ENCODE measurements at regions not wholly inside any gene's neighbourhood (a gene's known extent, or its start where the extent isn't known, plus 50 kb on each side); places are given as distances from the start of the nearest gene placed in this dataset.

DNA sequence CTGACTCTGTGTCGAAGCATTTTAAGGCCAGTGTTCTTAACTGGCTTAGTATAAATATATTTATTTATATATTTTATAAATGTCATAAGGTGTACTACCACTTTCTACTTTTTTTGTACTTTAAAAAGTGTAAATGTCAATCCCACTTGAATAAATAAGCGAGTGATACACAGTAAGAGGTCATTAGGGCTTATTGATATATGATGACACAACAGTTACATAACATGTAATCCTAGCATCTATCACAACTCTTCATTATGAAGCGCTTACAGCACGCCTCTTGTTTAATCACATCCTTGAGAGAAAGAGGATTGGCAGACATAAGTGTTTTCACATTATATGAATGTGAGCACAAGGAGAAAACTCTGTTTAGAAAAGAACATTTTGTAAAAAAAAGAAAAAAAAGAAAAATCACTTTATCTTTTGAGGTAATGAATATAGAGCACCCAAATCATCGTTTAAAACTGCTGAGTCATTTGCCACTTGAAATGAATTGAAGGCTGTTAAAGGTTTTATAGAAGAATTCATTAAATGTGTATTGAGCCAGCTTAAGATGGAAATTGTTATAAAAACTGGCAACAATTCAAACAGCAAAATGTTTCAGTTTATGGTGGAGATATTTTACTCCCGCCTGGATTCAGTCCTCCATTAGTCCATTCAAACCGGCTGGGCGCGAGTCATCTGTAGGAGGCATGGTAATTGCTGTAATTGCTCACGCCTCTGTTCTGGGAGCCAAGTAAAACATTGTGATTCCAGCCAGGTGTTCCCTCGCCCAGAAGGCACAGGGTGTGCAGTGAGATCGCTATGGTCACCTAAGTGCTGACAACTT is 627.3 kb upstream of the KIRREL3 start:
- peak; percentile 90 for DNase-seq

DNA sequence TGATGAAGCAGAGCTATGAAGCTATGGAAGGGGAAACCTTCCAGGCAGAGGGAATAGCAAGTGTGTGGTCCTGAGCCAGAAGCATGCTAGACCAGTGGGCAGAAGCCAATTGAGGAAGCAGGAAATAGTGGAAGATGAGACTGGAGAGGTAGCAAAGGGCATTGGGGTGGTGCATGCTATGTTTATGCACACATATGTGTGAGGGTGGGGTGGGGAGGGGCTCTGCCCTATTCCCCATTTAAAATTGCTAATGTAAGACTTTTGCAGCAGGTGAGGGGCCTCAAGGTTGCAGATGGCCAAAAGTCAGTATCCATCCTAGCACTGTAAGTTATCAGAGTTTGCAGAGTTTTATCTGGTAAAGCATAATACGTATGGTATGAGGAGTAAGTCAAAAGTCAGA is 626.6 kb upstream of the KIRREL3 start:
- DNase-seq = peak; percentile 77

DNA sequence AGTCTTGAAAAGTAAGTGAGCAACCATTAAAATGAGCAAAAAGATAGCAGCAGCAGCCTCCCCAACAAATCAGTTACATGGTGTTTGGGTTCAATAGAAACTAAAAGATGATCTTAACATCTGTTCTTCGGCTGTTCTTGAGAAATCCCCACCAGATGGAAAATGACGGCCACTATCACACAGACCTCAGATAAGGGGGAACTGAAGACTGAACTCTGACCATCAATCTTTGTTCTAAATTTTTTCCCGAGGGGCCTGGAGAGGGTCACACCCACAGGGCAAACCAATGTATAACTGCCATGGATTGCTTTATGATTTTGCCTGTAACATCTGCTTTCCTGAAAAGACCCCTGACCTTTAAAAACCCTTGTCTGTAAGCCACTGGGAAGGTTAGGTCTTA is 624.8 kb upstream of the KIRREL3 start:
- no peak for DNase-seq

DNA sequence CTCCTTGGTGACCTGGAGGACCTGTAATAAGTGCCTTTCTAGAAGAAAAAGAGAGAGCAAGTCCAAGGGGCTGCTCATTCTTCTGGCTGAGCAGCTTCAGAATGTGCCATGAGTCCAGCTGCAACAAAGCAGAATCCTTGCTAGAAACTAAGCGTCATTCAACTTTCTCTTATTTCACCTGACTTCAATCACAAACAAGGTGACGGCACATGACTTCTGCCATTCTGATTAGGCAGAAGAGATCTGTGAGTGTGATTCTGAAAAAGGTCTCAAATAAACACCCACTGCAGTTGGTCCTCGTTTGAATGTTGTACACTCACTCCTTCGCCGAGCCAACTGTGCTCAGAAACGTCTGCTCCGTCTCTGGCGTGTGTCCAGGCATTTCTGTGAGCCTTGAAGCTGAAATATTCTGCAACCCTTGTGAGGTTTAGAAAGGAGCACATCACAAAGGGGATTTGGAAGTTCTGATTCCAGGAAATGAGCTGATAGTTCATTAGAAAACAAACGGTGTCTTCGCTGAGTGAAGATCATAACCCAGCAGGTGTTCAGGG is 623.8 kb upstream of the KIRREL3 start:
- peak; percentile 51 for DNase-seq

DNA sequence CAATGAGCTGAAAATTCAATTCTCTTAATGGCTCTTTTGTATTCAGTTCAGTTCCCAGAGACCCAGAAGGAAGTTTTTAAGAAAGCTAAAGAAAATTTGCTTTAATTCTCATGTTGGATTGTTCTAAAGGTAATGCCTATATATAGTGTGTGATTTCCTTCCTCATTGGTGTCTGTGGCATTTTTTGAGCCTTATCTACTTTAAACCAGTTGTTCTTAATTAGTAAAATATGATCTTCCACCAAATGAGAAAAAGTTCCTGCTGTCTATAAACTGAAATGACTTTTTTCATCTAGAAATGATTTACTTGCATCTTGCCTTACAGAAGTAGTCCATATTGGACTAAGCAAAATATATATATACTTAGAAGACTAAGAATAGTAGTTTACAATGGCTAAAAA is 622.1 kb upstream of the KIRREL3 start:
- DNase-seq = no peak

DNA sequence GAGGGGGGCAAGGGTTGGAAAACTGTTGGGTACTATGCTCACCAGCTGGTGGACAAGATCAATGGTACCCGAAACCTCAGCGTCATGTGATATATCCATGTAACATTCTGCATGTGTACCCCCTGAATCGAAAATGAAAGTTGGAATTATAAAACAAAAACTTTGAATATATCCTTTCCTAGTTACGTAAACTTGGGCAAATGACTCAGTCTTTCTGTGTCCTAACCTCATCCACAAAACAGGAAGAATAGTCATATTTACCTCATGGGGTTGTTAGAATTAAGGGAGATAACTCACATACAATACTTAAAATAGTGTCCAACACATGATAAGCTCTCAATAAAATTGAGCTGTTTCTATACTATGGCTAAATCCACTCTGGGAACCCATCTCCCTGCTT is 620.1 kb upstream of the KIRREL3 start:
- DNase-seq = no peak

DNA sequence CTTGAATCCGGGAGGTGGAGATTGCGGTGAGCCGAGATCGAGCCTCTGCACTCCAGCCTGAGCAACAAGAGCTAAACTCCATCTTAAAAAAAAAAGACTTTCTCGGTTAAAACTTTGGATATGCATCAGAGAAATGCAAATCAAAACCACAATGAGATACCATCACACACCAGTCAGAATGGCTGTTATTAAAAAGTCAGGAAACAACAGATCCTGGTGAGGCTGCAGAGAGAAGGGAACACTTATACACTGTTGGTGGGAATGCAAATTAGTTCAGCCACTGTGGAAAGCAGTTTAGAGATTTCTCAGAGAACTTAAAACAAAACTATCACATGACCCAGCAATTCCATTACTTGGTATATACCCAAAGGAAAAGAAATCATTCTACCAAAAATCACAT is 619.4 kb upstream of the KIRREL3 start:
- no peak for DNase-seq

DNA sequence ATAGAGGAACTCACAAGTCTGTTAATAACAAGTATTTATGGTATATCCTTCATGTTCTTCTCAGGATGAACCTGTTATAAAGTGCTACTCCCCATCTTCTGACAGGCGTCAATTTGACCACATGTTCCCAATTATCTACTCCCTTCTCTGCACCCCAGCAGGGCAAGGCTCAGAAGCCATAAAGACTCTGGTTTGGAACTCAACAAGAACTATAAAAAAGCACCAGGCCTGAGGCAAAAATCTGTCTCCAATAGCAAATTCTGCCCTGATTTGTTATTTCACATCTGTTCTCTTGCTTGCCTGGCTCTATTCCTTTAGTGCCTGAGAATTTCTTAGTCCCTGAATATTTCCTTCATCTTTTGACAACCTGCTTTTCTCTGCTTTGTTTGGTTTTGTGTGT is 618.2 kb upstream of the KIRREL3 start:
- no peak for DNase-seq

DNA sequence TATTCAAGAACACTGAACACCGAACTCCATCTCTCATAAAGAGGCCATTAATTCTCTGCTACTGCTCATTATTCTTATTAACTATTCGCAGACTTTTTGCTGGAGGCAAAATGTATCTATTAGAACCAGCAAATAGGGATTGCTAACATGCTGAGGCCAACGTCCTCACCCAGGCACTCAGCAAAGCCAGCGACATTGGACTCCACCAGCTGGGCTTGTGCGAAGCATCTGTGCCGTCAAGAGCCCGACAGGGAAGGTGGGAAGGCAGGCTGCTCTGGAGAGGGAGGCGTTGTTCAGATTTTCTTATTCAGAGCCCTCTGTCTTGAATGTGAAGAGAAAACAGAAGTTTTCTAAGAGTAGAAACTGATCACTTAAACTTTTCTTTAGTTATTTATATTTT is 615.6 kb upstream of the KIRREL3 start:
- no peak for DNase-seq

DNA sequence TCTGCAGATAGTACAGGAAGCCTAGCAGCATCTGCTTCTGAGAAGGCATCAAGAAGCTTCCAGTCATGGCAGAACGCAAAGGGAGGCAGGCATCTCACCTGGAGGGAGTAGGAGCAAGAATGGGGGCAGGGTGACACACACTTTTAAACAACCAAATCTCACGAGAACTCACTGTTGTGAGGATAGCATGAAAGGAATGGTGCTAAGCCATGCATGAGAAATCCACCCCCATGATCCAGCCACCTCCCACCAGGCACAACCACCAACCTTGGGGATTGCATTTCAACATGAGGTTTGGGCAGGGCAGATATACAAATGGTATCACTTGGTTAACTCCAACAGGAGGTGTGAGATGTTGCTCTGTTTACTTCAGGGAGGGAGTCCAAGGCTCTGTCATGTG is 612.0 kb upstream of the KIRREL3 start:
- DNase-seq = no peak

DNA sequence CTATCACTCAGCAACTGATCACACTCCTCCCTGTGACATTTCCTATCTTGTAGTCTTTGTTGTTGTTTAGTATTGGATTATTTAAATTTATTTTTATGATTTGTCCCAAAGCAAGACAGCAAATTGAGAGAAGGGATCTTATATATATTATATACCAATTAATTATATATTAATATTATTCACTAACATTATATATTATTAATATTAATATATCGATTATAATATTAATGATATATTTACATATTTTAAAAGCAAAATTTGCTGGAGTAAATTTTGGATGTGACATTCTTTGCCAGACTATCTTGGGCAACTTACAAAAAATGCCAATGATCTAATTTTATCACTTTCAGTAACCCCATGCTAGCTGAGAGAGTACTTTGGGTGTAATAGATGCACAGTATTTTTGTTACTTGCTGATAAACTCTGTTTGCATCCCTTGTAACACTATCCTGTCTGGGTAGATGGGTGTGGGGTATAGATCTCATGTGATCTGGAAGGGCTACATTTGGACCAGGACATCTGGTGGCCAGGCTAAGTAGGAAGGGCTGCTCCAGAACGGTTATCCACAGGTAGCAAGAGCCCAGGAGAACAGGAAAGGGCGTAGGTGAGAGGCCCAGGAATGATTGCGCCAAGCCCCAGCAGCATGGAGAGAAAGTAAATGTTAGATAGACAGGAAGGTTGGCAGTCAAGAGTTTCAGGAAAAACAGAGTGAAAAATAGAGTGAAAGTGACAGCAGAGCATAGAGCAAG is 608.6 kb upstream of the KIRREL3 start:
- DNase-seq = no peak

DNA sequence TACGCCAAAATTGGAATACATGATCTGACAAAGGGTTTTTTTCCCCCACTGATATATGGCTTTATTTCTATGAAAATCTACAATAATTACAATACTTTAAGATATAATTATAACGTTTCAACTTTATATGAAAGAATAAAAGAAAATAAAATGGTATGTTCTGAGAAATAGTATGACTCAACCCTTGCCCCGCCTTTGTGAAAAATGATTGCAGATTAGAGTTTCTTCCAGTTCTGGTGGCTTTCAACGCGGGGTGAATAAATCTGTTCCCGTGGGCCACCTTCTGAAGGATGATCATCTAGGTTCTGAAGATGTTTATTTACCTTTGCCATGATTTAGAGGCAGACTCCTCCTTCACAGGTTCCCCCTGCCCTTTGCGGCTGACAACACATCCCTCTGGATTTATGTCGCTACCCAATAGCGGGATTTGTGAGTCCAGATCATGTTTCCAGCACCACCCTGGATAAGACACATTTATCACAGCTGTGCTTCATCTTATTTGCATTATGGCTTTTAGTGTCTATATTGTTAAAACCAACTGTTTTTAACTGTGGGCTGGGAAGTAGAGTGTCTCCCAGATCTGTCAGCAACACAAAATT is 607.0 kb upstream of the KIRREL3 start:
- no peak for DNase-seq

DNA sequence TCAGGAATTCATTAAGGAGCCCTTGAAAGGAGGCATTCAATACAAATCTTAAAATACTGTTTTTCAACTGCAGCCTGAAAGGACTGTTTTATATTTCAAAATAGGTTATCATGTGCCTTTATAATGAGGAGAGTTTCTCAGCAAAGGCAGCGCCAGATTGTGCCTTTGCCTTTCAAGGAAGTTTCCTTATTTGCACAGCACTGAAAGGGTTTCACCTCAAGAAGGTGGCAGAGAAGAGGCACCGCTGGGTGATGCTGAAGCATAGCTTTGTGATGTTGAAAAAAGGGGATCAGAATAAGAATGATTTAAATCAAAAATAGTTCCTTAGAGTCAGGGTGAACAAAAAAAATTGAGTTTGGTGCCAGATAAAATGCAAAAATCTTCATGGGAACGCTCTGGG is 601.0 kb upstream of the KIRREL3 start:
- no peak for DNase-seq

DNA sequence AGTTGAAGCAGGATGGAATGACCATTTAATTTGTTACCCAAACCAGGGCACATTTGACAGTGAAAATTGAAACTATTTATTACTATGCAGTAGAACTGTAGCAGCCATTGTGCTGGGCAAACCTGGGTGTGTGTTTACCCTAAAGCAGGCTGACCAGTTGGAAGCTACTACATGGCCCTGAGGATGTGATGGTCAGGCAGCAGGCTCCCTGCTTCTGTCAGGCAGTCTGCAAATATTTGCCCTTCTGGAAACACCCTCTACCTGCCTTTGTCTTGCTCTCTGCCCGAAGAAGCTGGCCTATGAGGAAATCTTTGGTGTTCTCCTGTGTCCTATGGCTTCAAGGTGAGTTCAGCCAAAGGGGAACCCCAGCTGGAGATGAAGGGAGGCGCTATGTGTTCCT is 600.1 kb upstream of the KIRREL3 start:
- DNase-seq = no peak

DNA sequence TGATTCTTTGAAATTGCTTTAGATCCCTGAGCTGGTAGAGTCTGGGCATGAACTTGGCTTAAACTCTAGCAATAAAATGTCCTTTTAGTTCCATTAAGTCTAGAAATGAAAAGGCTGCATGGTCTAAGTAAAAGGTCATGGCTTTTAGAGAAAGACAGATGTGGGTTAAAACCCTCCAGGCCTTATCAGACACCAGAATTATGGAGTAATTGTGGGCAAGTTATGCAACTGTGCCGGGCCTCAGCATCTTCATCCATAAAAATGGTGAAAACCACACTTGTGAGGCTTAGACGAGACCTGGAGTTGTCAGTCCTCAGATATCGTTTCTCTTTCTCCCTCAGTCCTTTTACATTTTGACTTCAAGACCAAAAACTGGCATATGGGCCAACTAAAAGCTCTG is 597.9 kb upstream of the KIRREL3 start:
- no peak for DNase-seq

DNA sequence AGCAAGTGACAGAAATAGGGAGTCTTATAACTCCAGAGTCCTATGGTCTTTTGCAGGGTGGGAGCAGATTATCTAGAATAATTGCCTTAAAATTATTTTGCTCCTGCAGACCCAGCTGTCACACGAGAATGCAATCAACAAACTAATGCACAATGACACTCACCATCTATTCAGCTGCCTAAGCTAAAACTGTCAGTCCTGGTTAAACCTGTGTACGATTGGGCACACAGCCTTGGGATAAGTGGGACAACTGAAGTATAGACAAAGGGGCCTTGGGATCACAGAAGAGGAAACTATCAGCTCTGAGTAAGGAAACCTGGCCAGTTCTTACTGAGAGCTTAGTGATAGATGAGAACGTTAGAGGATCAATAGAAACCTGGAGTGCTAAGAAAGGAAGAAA is 595.9 kb upstream of the KIRREL3 start:
- DNase-seq = no peak

DNA sequence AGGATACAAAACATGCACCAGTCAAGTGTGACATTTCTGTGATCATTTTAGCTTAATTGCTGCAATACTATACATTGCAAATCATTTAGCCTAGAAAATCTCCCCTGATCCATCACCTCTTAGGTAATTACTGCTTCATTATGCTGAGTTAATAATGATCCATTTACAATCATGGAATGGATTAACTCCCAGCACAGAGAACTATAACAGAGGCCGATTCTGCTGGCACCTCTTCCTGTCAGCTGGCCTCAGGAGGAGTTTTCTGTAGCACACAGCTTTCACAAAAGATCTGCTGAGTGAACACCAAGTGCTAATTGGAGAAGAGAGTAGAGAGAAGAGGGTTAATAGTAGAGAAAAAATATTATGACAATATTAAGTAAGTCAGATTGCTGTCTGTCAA is 591.8 kb upstream of the KIRREL3 start:
- no peak for DNase-seq

DNA sequence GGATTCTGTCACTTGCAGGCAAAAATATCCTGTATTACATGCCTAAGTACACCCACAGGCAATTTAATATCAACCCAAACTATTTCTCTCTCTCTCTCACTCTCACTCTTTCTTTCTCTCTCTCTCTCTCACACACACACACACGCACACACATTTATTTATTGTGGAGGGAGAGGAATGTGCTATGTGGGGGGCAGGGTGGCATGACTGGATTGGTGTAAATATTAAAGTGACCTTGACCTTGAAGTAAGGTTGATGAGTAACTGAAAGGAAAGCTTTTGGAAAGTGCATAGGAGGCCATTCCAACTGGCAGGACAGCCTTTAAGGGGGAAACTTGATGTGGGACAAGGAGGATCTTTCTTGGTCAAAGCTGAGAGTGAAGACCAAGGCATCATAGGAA is 589.7 kb upstream of the KIRREL3 start:
- no peak for DNase-seq

DNA sequence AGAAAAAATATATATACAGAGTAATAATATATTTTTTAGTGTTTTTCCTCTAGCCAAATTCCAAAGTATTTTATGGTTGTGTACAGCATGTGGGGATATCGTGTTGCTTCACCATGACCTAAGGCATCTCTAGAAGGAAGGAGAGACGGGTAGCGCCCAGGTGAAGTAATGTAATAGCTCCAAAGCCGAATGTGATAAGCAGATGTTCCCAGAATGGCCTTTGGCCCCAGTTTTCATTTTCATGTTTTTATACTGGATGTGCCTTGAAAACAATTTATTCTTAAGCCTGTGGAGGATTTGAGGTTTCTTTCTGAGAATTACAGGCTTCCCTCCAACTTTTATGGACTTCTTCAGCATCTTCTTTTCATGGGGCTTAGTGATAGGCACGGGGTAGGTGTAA is 587.9 kb upstream of the KIRREL3 start:
- no peak for DNase-seq

DNA sequence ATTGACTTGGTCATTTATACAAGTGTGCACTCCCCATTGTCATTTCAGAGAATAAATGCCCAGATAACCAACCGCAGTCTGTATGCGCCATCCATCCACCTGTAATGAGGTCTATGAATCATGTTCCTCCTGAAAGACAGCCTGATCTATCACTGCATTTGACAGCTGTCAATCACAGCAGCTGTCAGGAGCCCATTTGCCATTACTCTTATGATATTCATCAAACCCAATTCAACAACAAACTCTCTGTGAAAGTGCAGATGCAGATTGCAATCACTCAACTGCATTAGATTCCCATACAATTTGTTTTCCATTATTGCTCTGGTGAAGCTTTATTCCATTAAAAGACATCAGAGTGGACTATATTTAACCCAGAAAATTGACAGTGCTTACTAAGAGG is 586.9 kb upstream of the KIRREL3 start:
- DNase-seq = no peak

DNA sequence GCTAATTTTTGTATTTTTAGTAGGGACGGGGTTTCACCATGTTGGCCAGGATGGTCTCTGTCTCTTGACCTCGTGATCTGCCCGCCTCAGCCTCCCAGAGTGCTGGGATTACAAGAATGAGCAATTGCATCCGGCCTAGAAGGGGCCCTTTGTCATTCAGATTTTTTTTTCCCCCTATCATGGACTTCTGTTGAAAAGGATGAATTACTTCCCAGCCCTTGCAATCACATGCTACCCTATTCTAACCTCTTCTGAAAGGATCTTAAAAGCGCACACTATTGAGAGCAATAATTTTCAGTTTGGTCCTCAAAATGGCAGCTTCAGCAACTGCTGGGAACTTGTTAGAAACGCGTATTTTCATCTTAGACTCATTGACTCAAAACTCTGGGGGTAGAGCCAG is 575.6 kb upstream of the KIRREL3 start:
- DNase-seq = no peak

DNA sequence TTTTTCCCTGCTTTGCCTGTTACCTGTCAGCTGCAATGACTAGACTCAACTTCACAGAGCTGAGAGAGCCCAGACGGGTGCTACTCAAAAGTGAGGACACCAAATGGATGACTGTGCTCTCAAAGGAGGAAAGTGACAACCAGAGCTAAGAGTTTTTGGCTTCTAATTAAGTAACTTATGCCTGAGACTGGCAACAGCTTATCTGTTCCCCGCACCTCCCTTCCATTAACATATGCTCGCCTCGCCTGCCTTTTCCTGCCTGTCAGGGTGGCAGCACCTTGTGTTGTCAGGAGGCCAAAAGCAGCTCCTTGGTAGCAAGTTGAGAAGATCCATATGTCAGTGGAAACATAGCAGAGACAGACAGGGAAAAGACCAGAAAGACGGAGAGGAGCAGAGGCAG is 573.9 kb upstream of the KIRREL3 start:
- no peak for DNase-seq

DNA sequence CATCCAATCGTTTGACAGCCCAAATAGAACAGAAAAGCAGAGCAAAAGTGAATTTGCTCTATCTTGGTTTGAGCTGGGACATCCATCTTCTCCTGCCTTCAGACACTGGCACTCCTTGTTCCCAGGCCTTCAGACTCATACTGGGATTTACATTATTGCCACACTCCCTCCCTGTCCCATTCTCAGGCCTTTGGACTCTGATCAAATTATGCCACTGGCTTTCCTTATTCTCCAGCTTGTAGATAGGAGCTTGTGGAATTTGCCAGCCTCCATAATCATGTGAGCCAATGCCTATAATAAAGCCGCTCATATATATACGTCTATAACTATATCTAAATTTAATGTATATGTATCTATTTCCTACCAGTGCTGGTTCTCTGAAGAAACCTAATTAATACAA is 568.3 kb upstream of the KIRREL3 start:
- no peak for DNase-seq
